HG02943 (cell line): ENCODE measurements at regions not wholly inside any gene's neighbourhood (a gene's known extent, or its start where the extent isn't known, plus 50 kb on each side); places are given as distances from the start of the nearest gene placed in this dataset.

Experiments
- ATAC-seq: cut with Tn5 transposase; IDR thresholded peaks from one replicate; pipeline ENCODE4 v1.9.1; 2021; ENCODE audit warnings: mild to moderate bottlenecking, low read depth, moderate library complexity; ENCODE audit not compliant: unreplicated experiment

DNA sequence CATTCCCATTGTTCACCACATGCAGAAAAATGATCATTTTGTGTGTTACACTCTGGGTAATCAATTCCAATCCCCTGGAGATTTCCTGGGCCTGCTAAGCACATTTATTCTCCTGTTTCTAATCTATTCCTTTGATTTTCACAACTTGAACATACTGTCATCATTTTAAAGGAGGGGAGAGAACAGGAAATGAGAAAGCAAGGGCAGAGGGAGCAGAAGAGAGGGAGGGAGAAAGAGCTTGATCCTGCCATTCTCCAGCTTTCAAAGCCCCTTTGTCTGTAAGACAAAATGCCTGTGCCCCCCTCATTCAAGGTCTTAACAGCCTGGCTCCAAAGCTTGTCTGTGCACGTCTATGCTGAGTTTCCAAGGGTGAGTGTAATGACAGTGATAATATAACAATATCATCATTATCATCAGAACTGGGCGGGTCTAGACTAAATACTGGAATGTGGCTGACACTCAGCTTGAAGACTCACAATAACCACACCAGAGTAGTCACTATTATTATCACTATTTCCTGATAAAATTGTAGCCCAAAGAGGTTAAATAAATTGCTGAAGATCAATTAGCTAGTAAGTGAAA, 164.4 kb upstream of the KLHL29 start:
- ATAC-seq: no peak

- no peak for ATAC-seq
Observed at GRCh38 chr2:23221236-23221635, 163.7 kb upstream of the KLHL29 start.

DNA sequence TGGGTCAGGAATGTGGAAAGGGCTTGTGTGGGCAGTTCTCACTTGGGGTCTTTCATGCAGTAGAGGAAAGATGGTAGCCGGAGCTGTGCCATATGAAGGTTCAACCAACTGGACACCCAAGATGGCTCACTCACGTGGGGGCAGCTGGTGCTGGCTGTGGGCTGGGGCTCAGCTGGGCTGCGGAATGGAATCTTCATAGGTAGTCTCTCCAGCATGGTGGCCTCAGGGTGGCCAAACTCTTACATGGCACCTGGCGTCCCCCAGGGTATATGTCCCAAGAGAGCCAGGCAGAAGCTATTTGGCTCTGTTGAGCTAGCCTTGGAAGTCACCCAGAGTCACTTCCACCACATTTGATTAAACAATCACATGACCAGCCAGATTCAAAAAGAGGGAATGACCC, 163.1 kb upstream of the KLHL29 start:
- no peak for ATAC-seq

GRCh38 chr2:23230885-23231284, 154.1 kb upstream of the KLHL29 start:
- no peak for ATAC-seq

DNA sequence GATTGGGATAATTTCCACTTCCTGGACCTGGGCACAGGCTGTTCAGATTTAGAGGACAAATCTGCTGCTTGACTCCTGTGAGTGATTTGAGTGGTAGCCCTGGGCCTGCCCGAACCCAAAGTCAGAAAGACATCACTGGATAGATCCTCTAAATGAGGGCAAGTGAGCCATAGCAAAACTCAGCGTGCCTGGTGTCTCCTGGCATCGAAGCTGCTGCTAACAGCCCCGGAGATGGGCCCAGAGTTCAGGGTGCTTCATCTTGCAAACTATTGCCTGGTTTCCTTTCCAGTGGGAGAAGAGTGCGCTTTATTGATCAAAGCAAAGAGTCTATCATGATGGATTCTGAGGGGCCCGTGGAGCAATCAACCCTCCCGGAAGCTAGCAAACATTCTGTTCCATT, 153.1 kb upstream of the KLHL29 start:
- no peak for ATAC-seq

DNA sequence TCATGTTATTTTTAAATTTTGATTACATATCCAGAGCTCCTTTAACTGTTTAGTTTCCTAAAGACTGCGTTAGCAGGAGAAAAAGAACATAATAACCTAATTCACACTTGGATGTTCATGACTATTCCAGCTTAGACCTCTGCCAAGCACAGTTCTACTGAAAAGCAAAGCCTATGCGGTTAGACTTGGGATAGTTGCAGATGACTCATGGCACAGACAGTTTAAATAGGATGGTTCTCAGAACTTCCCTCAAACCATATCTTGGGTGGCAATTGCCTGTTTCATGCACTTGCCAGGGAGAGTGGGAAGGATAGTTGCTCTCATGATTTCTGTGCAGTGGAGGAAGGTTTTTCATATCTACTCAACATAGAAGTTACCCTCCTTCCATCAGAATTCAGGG, 149.7 kb upstream of the KLHL29 start:
- ATAC-seq: no peak

- ATAC-seq: no peak
Observed at GRCh38 chr2:23235736-23236135, 149.2 kb upstream of the KLHL29 start.

DNA sequence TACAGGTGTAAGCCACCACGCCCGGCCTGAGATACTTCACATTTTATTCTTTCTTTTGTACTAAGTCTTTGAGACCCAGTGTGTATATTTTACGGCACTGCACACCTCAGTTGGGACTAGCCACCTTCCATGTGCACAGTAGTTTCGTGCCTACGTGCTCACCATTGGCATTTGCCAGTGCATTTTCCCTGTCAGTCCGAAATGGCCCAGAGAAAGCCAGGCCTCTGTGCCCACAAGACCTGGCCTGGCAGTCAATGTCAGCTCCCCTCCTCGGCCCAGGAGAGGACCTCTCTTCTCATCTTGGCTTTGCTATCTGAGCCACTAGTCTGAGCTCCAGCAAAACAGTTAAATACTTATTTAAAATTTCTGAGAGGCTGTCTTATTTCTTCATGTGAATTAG, 147.8 kb upstream of the KLHL29 start:
- no peak for ATAC-seq

DNA sequence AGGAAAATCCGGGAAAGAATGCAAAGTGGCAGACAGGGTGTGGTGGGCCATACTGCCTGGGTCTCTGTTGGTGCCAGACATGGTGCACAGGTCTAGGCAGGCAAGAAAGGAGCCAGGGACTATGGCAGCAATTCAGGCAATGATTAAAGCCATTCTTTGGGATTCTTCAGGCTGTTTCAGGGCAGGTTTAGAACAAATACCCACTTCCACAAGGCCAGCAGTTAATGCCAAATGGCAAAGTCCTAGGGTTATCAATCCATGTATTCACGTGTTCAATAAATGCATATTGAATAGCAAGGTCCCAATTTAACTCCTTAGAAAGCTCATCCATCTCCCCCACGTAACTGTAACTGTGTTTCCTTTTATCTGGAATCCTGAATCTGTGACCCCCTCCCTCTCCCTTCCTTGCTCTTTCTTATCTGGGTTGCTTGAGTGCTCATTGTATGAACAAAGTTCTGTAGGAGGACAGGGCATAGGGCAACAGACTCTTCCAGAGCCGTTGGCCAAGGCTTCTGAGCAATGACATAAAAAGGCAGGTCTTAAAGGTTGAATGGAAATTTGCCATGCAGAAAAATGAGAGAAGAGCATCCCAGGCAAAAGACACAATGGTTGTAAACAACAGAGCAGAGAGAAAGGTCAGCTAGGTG, 146.8 kb upstream of the KLHL29 start:
- ATAC-seq: no peak

- ATAC-seq: no peak
Observed at GRCh38 chr2:23239374-23239773, 145.6 kb upstream of the KLHL29 start.

- ATAC-seq: no peak
Observed at GRCh38 chr2:23241121-23241520, 143.9 kb upstream of the KLHL29 start.

DNA sequence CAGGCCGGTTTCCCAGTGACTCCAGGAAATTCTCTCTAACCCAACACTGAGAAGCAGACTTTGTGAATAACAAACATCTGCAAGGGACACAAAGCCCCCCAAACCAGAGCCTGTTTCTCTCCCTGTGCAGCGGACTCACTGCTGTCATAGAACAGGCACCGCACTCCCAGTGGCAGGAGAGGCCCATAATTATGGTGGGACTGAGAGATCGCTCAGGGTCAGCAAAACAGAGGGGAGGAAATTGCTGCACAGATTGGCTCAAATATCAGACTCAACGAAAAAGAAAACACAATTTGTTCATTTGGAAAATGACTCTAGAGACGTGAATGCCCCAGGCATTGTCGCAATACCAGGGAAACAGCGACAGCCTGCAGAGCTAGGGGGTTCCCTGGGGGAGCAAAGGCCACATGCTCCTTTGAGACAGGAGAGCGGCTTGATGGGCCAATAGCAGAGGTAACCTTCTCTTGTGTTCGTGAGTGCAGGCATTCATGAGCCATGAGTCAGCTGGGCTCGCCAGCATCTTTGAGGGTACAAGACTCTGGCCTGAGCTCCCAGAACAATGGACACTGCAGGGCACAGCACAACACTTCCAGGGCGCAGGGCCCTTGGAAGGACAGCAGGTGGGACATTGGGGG, 143.3 kb upstream of the KLHL29 start:
- ATAC-seq: no peak

- no peak for ATAC-seq
Observed at GRCh38 chr2:23243073-23243659, 141.8 kb upstream of the KLHL29 start.

DNA sequence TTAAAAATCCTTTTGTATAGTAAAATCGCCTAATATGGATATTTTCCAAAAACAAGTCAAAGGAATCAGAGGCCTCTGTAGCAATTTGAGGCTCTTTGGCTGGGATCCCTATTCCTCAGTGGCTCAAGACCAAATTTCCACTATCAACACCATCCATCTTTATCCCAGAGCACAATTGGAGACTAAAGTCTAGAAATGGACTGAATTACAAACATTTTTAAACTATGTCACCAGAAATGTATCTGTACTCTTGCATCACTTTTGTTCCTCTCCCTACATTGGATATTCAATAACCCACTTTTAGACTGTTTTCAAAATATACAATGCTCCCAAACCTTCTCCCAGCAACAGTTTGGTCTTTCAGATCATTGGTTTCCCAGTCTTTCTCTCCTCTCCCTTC, 140.4 kb upstream of the KLHL29 start:
- ATAC-seq: no peak

DNA sequence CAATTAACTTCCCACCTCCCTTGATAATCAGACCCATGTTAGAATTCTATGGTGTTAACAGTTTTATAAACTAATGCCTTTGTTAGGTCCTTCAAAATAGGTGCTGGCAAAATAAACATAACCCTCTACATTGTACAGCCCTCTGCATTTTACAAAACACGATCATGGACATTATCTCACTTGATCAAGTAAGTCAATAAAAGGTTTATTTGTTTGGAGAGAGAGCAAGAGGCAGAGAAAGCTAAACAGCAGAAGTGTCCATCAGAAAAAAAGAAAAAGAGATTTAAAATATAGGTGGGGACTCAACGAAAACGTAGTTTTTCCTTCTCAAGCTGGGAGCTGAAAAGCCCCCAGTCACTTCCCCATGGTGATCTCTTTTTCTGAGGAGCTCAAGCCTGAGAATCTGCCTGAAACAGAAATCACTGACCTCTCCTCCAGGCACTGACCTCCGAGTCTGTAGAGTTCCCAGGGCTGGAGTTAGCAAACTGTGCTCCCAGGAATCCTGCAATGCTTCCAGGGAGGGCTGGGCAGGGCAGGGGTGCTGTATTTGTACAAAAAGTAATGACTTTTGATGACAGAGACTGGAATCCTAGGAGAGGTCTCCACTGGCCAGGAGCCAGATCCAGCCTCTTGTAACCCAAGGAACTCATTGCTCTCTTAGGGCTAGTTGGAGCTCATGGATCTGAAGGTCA, 137.8 kb upstream of the KLHL29 start:
- ATAC-seq: no peak

DNA sequence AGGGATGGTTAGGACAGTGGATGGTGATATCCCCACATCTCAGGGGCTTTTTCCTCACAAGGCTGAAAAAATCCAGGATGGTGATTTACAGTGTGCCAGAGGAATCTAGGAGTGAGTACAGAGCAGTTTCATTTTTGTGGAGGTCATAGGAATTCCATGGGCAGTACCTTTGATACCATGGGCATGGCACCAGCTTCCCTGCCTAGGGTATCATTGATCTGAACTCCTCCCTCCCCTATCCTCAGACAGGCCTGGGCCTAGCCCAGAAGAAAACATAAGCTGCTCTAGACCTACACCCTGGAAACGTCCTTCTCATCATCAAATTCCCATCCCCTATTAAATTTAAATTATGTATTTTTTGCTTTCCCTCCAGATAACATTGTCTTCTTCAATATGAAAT, 136.3 kb upstream of the KLHL29 start:
- ATAC-seq: no peak

DNA sequence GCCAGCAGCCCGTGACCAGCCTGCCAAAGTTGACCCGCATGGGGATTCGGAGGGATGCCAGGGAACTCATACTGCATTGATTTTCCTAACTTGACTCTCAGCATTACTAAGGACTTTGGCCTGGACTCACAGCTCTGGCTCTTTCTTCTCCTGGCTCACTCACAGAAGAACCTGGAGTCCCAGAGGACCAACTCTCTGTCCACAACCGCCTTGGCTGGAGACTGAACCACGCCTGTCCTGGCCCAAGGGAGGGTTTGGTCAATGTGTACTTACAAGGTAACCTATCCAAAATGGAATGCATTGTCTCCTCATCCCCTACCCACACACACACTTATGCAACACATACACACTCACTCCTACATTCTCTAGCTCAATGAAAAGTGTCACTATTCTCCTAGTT, 135.6 kb upstream of the KLHL29 start:
- ATAC-seq: no peak

GRCh38 chr2:23250371-23250770, 134.6 kb upstream of the KLHL29 start:
- no peak for ATAC-seq

DNA sequence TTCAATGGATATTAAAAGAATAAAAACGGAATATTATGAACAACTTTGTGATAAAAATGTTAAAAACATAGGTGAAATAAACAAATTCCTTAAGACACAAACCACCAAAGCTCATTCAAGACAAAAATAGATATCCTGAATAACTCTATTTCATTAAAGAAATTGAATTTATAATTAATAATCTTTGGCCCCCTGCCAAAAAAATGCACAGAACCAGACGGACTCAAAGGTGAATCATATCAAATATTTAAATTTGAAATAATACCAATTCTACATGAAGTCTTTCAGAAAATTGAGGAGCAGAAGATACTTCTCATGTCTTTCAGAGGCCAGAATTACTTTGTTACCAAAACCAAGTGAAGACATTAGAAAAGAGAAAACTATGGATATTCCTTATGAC, 128.3 kb upstream of the KLHL29 start:
- no peak for ATAC-seq

- ATAC-seq: no peak
Observed at GRCh38 chr2:23260621-23261020, 124.4 kb upstream of the KLHL29 start.
